Panc1 (cell line): ENCODE measurements at regions not wholly inside any gene's neighbourhood (a gene's known extent, or its start where the extent isn't known, plus 50 kb on each side); places are given as distances from the start of the nearest gene placed in this dataset.
"Not testable (repeated sequence)": the region's sequence is repeated elsewhere in the genome, so short reads cannot be mapped to it uniquely, and the experiment has no call there.

Experiments
- ATAC-seq: fragments of 200-7000 bp; cut with Tn5 transposase; 2 replicates; pipeline ENCODE4 v1.9.1; 2020; ENCODE audit warnings: mild to moderate bottlenecking, moderate library complexity
- BruUV-seq: library from RNA; stranded (reverse); fragments of 400-500 nt; replicated peaks from 2 replicates; lab custom pipeline; 2021; lab: Mats Ljungman, UMichigan
- CTCF ChIA-PET: fragments of 300-600 bp; sonication (Branson Sonifier 250); formaldehyde crosslinking; loops from one replicate; lab custom pipeline; 2022; ENCODE audit warnings: antibody characterized with exemption; lab: Charles Lee
- POLR2A ChIA-PET: fragments of 300-600 bp; sonication (Branson Sonifier 250); formaldehyde crosslinking; loops from one replicate; lab custom pipeline; 2022; ENCODE audit warnings: antibody characterized with exemption; lab: Charles Lee
- DNase-seq: peaks from one replicate; pipeline ENCODE4 v3.0.0-alpha.2; 2010; ENCODE audit warnings: low read depth, low spot score
- H3K27ac ChIP-seq: 2 replicates; pipeline ENCODE4 v1.5.1; 2011; ENCODE audit warnings: mild to moderate bottlenecking, low read length, inconsistent platforms
- H3K27me3 ChIP-seq: fragments of 200-500 bp; sonication (Bioruptor generic); 2 replicates; pipeline ENCODE4 v1.6.0; 2014; ENCODE audit warnings: low read length, inconsistent platforms; ENCODE audit not compliant: control insufficient read depth, insufficient read depth
- H3K36me3 ChIP-seq: fragments of 200-500 bp; sonication (Bioruptor generic); 2 replicates; pipeline ENCODE4 v1.5.1; 2014; ENCODE audit warnings: inconsistent platforms, mild to moderate bottlenecking, low read length, moderate library complexity; ENCODE audit not compliant: control insufficient read depth, insufficient read depth
- H3K4me1 ChIP-seq: 2 replicates; pipeline ENCODE4 v1.5.1; 2011; ENCODE audit warnings: inconsistent platforms, mild to moderate bottlenecking, low read length, moderate library complexity; ENCODE audit not compliant: control insufficient read depth, insufficient read depth
- H3K4me3 ChIP-seq, 2 experiments: 2 replicates each; pipeline ENCODE4 v1.5.1; 2011 to 2012; ENCODE audit warnings: low read depth in 2 of 2, low read length in 2 of 2, mild to moderate bottlenecking in 2 of 2, inconsistent platforms in 1 of 2, moderate library complexity in 1 of 2
- H3K9me3 ChIP-seq: fragments of 200-500 bp; sonication (Bioruptor generic); 2 replicates; pipeline ENCODE4 v1.5.1; 2014; ENCODE audit warnings: low read depth, mild to moderate bottlenecking, inconsistent platforms, low read length, moderate library complexity; ENCODE audit not compliant: control insufficient read depth, insufficient read depth
- POLR2AphosphoS5 ChIP-seq: IDR thresholded peaks from 2 replicates; pipeline ENCODE4 v1.6.1; 2012; ENCODE audit warnings: mild to moderate bottlenecking, low read depth, low read length, moderate library complexity
- SIN3A ChIP-seq: IDR thresholded peaks from 2 replicates; pipeline ENCODE4 v1.6.1; 2012; ENCODE audit warnings: low read depth, mild to moderate bottlenecking, low read length, moderate library complexity, borderline replicate concordance; ENCODE audit not compliant: insufficient read depth
- TCF7L2 ChIP-seq: IDR thresholded peaks from 2 replicates; pipeline ENCODE4 v1.6.1; 2011; ENCODE audit warnings: mild to moderate bottlenecking, low read depth, low read length, inconsistent platforms
- in situ Hi-C: cut with HindIII; loops from 2 replicates; pipeline ENCODE4 v1.10.0; 2016; ENCODE audit warnings: low sequenced_read_pairs, low pct_unique_long_range_greater_than_20kb
- intact Hi-C: fragments of 100-400 bp; cut with micrococcal nuclease; formaldehyde crosslinking; loops from one replicate; pipeline ENCODE4 v1.10.0; 2022; ENCODE audit not compliant: unreplicated experiment
- TF ChIP-seq, protein P1 (sequence below), 2 experiments: IDR thresholded peaks; 2 replicates each; pipeline ENCODE4 v1.6.1; 2011 to 2012; ENCODE audit warnings: low read depth in 2 of 2, control low read depth in 1 of 2, low read length in 1 of 2, mild to moderate bottlenecking in 1 of 2, moderate library complexity in 1 of 2; ENCODE audit not compliant: insufficient read depth in 1 of 2
- TF ChIP-seq, protein P2 (sequence below): fragments of 450-650 bp; IDR thresholded peaks from 2 replicates; pipeline ENCODE4 v1.5.1; 2017; ENCODE audit warnings: mild to moderate bottlenecking

DNA sequence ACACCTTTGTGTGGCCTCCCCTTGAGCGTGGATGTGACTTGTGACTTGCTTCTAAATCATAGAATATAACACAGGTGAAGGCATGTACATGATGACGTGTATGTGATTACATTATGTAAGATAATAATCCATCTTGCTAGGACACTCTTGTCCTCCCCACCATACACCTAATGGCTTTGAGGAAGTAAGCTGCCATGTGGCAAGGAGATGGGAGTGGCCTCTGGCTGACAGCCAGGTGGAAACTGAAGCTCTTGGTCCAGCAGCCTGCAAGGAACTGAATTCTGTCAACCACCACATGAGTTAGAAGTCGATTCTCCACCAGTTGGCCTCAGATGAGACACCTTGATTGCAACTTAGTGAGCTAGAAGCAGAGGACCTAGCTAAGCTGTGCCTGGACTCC lies 67.4 kb upstream of the ELN start:
- DNase-seq (no peak), ATAC-seq (no peak)
- Histone ChIP-seq H3K4me3 (no peak overlapping the region), H3K36me3 (no peaks in the 10 kb centered on the region), H3K27me3 (no peaks in the 10 kb centered on the region), H3K4me1 (no peaks in the 10 kb centered on the region), H3K27ac (no peak overlapping the region), H3K9me3 (peaks cover 7% of the 10 kb centered on the region; the same call in 1 of the 2 replicates)
- CTCF ChIA-PET: no interaction called here
- in situ Hi-C loops: no loop called here
- intact Hi-C loops: no loop called here
- POLR2A ChIA-PET: no interaction called here
- BruUV-seq: no TSS peak
- no peak for TF ChIP-seq SIN3A
- no peak for TF ChIP-seq POLR2AphosphoS5
- TF ChIP-seq, protein P1, sequence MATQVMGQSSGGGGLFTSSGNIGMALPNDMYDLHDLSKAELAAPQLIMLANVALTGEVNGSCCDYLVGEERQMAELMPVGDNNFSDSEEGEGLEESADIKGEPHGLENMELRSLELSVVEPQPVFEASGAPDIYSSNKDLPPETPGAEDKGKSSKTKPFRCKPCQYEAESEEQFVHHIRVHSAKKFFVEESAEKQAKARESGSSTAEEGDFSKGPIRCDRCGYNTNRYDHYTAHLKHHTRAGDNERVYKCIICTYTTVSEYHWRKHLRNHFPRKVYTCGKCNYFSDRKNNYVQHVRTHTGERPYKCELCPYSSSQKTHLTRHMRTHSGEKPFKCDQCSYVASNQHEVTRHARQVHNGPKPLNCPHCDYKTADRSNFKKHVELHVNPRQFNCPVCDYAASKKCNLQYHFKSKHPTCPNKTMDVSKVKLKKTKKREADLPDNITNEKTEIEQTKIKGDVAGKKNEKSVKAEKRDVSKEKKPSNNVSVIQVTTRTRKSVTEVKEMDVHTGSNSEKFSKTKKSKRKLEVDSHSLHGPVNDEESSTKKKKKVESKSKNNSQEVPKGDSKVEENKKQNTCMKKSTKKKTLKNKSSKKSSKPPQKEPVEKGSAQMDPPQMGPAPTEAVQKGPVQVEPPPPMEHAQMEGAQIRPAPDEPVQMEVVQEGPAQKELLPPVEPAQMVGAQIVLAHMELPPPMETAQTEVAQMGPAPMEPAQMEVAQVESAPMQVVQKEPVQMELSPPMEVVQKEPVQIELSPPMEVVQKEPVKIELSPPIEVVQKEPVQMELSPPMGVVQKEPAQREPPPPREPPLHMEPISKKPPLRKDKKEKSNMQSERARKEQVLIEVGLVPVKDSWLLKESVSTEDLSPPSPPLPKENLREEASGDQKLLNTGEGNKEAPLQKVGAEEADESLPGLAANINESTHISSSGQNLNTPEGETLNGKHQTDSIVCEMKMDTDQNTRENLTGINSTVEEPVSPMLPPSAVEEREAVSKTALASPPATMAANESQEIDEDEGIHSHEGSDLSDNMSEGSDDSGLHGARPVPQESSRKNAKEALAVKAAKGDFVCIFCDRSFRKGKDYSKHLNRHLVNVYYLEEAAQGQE (IDR thresholded peaks at IDR 0.05; ENCODE audit: insufficient read depth in 1 of 2, low read depth in 2 of 2, low read length in 1 of 2): no peak
- TF ChIP-seq, protein P2, sequence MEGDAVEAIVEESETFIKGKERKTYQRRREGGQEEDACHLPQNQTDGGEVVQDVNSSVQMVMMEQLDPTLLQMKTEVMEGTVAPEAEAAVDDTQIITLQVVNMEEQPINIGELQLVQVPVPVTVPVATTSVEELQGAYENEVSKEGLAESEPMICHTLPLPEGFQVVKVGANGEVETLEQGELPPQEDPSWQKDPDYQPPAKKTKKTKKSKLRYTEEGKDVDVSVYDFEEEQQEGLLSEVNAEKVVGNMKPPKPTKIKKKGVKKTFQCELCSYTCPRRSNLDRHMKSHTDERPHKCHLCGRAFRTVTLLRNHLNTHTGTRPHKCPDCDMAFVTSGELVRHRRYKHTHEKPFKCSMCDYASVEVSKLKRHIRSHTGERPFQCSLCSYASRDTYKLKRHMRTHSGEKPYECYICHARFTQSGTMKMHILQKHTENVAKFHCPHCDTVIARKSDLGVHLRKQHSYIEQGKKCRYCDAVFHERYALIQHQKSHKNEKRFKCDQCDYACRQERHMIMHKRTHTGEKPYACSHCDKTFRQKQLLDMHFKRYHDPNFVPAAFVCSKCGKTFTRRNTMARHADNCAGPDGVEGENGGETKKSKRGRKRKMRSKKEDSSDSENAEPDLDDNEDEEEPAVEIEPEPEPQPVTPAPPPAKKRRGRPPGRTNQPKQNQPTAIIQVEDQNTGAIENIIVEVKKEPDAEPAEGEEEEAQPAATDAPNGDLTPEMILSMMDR: no peak
- no peak for TF ChIP-seq TCF7L2

DNA sequence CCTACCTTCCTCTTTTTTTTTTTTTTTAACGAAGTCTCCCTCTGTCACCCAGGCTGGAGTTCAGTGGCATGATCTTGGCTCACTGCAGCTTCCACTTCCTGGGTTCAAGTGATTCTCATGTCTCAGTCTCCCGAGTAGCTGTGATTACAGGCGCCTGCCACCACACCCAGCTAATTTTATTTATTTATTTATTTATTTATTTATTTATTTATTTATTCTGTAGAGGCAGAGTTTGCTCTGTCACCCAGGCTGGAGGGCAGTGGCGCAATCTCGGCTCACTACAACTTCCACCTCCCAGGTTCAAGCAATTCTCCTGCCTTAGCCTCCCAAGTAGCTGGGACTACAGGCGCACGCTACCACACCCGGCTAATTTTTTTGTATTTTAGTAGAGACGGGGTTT lies 66.0 kb upstream of the ELN start:
- in situ Hi-C loops, ATAC-seq, intact Hi-C loops, H3K4me1 ChIP-seq, CTCF ChIA-PET, H3K27ac ChIP-seq, BruUV-seq, H3K27me3 ChIP-seq, H3K4me3 ChIP-seq, H3K9me3 ChIP-seq, H3K36me3 ChIP-seq, DNase-seq: not testable (repeated sequence)
- POLR2A ChIA-PET: interaction anchor here (0.6 kb wide), 1 partner anchor 19 kb away, joined by 4 read pairs; no protein-coding TSS in a partner anchor

DNA sequence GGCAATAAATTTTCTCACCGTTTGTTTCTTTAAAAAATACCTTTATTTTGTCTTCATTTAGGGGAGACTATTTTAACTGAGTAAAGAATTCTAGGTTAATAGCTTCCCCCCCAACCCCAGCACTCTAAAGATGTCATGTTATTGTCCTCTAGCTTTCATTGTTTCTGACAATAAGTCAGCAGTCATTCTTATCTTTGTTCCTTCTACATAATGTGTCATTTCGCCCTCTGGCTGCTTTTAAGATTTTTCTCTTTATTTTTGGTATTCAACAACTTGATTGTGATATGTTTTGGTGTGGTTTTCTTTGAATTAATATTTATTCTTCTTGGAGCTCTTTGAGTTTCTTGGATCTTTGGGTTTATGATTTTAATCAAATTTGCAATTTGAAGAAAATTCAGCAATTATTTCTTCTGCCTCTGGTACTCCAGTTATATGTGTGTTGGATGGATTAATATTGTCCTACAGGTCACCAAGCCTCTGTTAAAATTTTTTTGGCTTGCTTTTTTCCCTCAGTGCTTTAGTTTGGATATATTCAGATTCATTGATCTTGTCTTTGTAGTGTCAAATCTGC lies 64.6 kb upstream of the ELN start:
- in situ Hi-C loops: no loop called here
- POLR2A ChIA-PET: no interaction called here
- no peaks in the 10 kb centered on the region for H3K27me3 ChIP-seq
- H3K36me3 ChIP-seq: no peaks in the 10 kb centered on the region
- intact Hi-C loops: no loop called here
- CTCF ChIA-PET: no interaction called here
- peaks cover 7% of the 10 kb centered on the region; the same call in 1 of the 2 replicates for H3K9me3 ChIP-seq
- H3K27ac ChIP-seq: no peak overlapping the region
- DNase-seq (no peak), ATAC-seq (no peak)
- H3K4me3 ChIP-seq: no peak overlapping the region
- no TSS peak for BruUV-seq
- TF ChIP-seq, protein P1 (IDR thresholded peaks at IDR 0.05; ENCODE audit: insufficient read depth in 1 of 2, low read depth in 2 of 2, low read length in 1 of 2): no peak
- TF ChIP-seq TCF7L2 (no peak), POLR2AphosphoS5 (no peak), SIN3A (no peak)
- TF ChIP-seq, protein P2: no peak
- no peaks in the 10 kb centered on the region for H3K4me1 ChIP-seq
